Uterus (tissue), 3 donors: ENCODE measurements at regions not wholly inside any gene's neighbourhood (a gene's known extent, or its start where the extent isn't known, plus 50 kb on each side); places are given as distances from the start of the nearest gene placed in this dataset.

Experiments used
- DNase-seq, 2 donors: peaks; one replicate each; pipeline ENCODE4 v3.0.0-alpha.2; 2019 to 2020
- H3K27ac ChIP-seq, 2 donors: fragments of 200-600 bp; sonication (generic); 1 replicate in 1 of 2; 2 replicates in 1 of 2; pipeline ENCODE4 v1.5.1; 2016 to 2018
- H3K27me3 ChIP-seq, 2 donors: fragments of 200-600 bp; sonication (generic); one replicate each; pipeline ENCODE4 v1.5.1; 2018 to 2019; ENCODE audit warnings: control low read depth in 1 of 2
- H3K36me3 ChIP-seq, 2 donors: fragments of 200-600 bp; sonication (generic); one replicate each; pipeline ENCODE4 v1.5.1; 2019; ENCODE audit warnings: control low read depth in 1 of 2
- H3K4me1 ChIP-seq, 2 donors: fragments of 200-600 bp; sonication (generic); one replicate each; pipeline ENCODE4 v1.5.1; 2018 to 2019; ENCODE audit warnings: control low read depth in 1 of 2
- H3K4me3 ChIP-seq, 2 donors: fragments of 200-600 bp; sonication (generic); 1 replicate in 1 of 2; 2 replicates in 1 of 2; pipeline ENCODE4 v1.5.1; 2018 to 2019; ENCODE audit warnings: mild to moderate bottlenecking in 1 of 2
- H3K9me3 ChIP-seq, 2 donors: fragments of 200-600 bp; sonication (generic); one replicate each; pipeline ENCODE4 v1.5.1; 2019; ENCODE audit warnings: control low read depth in 1 of 2
- POLR2A ChIP-seq, 2 donors: fragments of 450-650 bp; IDR thresholded peaks; one replicate each; pipeline ENCODE4 v1.6.1; 2016; ENCODE audit warnings: antibody characterized with exemption in 2 of 2, mild to moderate bottlenecking in 1 of 2, moderate library complexity in 1 of 2
- intact Hi-C: fragments of 100-400 bp; cut with DNase I; formaldehyde crosslinking; loops from one replicate; pipeline ENCODE4 v1.15.1; 2023; ENCODE audit warnings: low total_unique reads
- TF ChIP-seq, protein P1 (sequence below), 4 experiments: fragments of 200-600 bp in 2 of 4; fragments of 450-650 bp in 2 of 4; sonication (generic) in 2 of 4; IDR thresholded peaks; one replicate each; pipeline ENCODE4 v1.5.1; 2016 to 2019; ENCODE audit warnings: antibody characterized with exemption in 4 of 4, mild to moderate bottlenecking in 2 of 4, moderate library complexity in 1 of 4
- donor health status: DM: yes; HTN: yes; CAD: no.

DNA sequence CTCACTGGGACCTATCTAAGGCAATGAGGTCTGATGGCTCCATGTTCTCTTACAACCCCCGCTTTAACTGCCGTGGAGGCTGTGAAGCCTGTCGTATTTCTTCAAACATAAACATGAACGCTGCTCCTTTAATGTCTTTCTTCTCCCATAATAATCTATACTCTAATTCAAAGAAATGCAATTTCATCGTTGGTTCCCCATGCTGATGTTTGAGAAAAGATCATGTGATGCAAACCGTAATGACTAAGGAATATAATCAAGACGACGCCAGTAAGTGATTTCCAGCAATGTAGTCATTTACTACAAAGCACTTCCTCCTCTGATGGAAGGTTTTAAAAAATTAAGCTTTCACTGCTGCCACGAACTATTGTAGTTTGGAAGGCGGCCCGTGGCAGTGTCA is 102.6 kb upstream of the NEBL start:
- DNase-seq = no peak
- Histone ChIP-seq H3K27me3 (no peaks in the 10 kb centered on the region), H3K27ac (no peak overlapping the region), H3K36me3 (no peaks in the 10 kb centered on the region), H3K4me3 (no peak overlapping the region), H3K9me3 (no peaks in the 10 kb centered on the region), H3K4me1 (no peaks in the 10 kb centered on the region)
- TF ChIP-seq POLR2A (IDR thresholded peaks at IDR 0.05) = no peak
- TF ChIP-seq, protein P1, sequence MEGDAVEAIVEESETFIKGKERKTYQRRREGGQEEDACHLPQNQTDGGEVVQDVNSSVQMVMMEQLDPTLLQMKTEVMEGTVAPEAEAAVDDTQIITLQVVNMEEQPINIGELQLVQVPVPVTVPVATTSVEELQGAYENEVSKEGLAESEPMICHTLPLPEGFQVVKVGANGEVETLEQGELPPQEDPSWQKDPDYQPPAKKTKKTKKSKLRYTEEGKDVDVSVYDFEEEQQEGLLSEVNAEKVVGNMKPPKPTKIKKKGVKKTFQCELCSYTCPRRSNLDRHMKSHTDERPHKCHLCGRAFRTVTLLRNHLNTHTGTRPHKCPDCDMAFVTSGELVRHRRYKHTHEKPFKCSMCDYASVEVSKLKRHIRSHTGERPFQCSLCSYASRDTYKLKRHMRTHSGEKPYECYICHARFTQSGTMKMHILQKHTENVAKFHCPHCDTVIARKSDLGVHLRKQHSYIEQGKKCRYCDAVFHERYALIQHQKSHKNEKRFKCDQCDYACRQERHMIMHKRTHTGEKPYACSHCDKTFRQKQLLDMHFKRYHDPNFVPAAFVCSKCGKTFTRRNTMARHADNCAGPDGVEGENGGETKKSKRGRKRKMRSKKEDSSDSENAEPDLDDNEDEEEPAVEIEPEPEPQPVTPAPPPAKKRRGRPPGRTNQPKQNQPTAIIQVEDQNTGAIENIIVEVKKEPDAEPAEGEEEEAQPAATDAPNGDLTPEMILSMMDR (IDR thresholded peaks at IDR 0.05) = no peak
- intact Hi-C loops = no loop called here

DNA sequence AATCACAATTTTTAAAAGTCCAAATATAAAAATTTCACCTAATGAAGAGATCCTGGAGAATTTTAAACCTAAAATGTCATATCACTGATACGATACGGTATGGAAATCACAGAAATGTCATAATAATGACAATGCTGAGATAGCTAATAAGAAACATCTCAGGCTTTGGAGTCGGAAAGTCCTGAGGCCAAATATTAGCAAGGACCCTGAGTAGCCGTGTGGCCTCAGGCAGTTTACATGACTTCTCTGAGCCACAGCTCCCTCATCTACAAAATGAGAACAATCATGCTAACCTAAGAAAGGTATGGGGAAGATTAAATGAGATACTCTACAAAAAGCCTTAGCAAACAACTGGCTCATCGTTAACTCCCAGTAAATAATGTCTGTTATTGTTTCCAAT is 100.9 kb upstream of the NEBL start:
- TF ChIP-seq, protein P1 (IDR thresholded peaks at IDR 0.05) = no peak
- TF ChIP-seq POLR2A (IDR thresholded peaks at IDR 0.05) = no peak
- no peak overlapping the region for H3K27ac ChIP-seq
- intact Hi-C loops = no loop called here
- no peak overlapping the region for H3K4me3 ChIP-seq
- no peaks in the 10 kb centered on the region for H3K36me3 ChIP-seq
- DNase-seq = no peak
- no peaks in the 10 kb centered on the region for H3K4me1 ChIP-seq
- H3K27me3 ChIP-seq = no peaks in the 10 kb centered on the region
- H3K9me3 ChIP-seq = no peaks in the 10 kb centered on the region

DNA sequence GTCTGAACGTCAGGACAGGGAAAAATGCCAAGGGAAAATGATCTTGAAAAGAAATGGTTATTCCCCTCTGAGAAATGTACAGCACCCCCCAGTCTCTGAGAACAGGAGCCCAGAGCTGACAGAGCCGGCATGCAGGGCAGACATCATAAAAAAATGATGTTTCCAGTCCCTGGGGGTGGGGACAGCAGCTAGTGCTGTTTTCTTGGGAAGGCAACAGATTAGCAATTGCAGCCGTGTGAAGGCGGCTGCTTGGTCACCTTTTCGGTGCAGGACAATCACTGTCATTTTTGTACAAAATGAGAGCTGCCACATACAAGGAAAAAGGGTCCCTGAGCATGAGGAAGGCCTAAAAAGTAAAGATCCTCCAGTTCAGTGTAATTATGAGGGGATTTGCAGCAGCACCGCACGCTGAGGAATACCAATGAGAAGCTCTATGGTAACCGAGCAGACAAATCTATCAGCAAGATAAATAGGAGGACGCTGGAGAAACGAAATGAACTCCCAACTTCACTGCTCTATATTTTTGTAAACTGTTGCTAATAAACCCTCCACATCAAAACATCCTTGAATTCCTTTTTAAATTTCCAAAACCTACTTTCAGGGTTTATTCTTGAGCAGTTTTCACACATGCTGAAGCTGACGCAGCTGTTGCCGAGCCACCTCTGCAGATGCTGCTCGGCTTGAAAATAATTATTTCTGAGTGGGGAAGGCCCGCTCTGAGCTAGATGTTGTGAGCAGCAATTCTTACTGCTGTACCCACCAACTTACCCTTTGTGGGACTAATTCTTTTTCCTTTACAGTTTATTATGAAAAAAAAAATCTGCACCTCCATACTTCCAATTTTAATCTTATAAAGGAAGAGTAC is 98.2 kb upstream of the NEBL start:
- Histone ChIP-seq H3K9me3 (no peaks in the 10 kb centered on the region), H3K27ac (no peak overlapping the region), H3K4me1 (no peaks in the 10 kb centered on the region), H3K4me3 (no peak overlapping the region), H3K27me3 (no peaks in the 10 kb centered on the region), H3K36me3 (no peaks in the 10 kb centered on the region)
- intact Hi-C loops = no loop called here
- no peak for DNase-seq
- no peak for TF ChIP-seq POLR2A (IDR thresholded peaks at IDR 0.05)
- TF ChIP-seq, protein P1 (IDR thresholded peaks at IDR 0.05) = no peak

DNA sequence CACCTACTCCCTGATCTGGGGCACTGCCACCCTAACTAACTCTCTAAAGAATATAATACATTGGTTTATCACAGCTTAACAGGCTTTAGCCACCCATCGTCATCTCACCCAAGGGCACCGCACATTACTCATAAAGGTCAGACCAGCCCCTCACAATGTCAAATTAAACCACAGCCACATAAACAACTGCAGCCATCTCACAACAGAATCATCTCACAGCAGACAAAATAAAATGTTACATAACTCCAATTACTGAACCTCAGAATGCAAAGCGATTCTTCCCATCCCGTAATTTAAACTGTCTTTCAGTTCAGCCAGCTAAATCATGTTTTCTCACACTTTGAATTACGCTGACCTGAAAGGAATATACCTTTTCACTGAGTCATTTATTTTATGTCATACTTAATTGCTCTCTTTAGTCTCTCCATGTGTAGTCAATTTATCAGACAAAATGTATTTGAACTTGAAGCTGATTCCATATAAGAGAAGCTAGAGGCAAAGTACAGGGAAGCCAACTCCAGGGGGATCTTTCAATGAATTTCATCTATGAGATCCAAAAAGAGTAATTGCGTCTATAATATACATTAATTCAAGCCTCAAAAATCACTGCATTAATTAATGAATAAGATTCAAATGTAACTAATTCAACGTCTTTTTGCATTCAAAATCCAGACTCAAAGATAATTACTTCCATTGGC is 96.9 kb upstream of the NEBL start:
- TF ChIP-seq, protein P1 (IDR thresholded peaks at IDR 0.05) = no peak
- no peak for TF ChIP-seq POLR2A (IDR thresholded peaks at IDR 0.05)
- intact Hi-C loops = no loop called here
- Histone ChIP-seq H3K4me3 (no peak overlapping the region), H3K36me3 (no peaks in the 10 kb centered on the region), H3K4me1 (no peaks in the 10 kb centered on the region), H3K9me3 (no peaks in the 10 kb centered on the region), H3K27ac (no peak overlapping the region), H3K27me3 (no peaks in the 10 kb centered on the region)
- no peak for DNase-seq

DNA sequence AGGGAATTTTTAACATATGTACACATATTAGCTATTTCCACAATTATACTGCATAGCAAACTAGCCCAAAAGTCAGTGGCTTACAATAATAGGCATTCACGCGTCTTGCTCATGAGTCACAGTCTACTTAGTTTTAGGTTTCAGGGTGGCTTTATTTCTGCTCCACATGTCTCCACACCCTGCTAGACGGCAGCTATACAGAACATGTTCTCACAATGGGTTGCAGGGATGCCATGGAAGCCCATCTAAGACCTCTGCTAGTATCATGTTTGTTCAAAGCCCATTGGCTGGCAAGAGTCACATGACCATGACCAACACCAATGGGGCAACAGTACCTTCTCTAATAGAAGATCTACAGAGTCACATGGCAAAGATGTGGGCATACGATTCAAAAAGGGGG is 96.3 kb upstream of the NEBL start:
- DNase-seq = no peak
- H3K4me3 ChIP-seq = no peak overlapping the region
- intact Hi-C loops = no loop called here
- TF ChIP-seq POLR2A (IDR thresholded peaks at IDR 0.05) = no peak
- no peaks in the 10 kb centered on the region for H3K4me1 ChIP-seq
- H3K36me3 ChIP-seq = no peaks in the 10 kb centered on the region
- H3K27ac ChIP-seq = no peak overlapping the region
- no peaks in the 10 kb centered on the region for H3K9me3 ChIP-seq
- H3K27me3 ChIP-seq = no peaks in the 10 kb centered on the region
